HG03108 (cell line): ENCODE measurements at regions not wholly inside any gene's neighbourhood (a gene's known extent, or its start where the extent isn't known, plus 50 kb on each side); places are given as distances from the start of the nearest gene placed in this dataset.
"Not testable (repeated sequence)": the region's sequence is repeated elsewhere in the genome, so short reads cannot be mapped to it uniquely, and the experiment has no call there.

Source experiments
- ATAC-seq: cut with Tn5 transposase; IDR thresholded peaks from one replicate; pipeline ENCODE4 v1.9.1; 2021; ENCODE audit warnings: moderate library complexity; ENCODE audit not compliant: unreplicated experiment

DNA sequence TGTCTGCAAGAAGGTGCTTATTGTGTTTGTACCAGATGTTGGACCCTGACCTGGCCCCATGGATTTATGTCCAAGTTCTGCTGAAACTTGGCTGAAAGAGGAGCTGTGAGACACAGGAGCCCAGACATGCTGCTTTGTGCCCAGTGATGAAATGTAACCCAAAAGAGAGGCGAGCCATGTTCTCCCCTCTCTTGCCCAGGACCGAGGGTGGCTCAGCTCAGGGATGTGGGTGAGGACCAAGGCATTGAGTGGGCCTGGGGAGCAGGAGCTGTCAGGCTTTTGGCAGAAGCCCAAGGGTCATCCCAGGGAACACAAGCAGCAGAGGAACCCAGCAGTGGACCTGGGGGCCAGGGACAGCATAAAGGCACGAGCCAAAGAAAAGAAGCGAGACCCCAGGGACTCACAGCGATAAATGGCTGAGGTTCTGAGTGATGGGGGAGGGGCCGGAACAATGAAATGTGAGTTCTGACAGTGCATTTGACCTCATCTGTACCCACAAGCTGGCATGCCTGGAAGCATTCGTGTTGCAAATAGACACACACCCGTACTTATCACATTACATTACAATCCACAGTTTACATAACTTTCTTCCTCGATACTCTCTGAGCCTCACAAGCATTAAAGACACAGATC is 363.4 kb upstream of the JARID2 start:
- no peak for ATAC-seq

DNA sequence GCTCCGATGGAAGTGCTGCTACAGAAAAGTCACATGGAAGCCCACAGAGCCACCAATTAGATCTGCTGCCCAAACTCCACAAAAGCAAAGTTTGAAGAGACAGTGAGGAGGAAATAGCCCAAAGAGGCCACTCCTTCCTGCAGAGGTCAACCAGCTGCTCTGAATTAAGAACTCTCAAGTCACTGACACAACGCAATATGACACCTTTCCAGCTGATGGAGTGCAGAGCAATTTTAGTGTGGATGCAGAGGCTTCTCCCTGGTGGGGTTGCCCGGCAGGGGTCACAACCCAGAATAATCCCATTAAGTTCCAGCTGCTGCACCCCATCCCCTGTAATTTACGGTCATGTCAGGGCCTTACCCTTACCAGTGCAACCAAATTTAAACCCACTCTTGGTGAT is 361.9 kb upstream of the JARID2 start:
- no peak for ATAC-seq

DNA sequence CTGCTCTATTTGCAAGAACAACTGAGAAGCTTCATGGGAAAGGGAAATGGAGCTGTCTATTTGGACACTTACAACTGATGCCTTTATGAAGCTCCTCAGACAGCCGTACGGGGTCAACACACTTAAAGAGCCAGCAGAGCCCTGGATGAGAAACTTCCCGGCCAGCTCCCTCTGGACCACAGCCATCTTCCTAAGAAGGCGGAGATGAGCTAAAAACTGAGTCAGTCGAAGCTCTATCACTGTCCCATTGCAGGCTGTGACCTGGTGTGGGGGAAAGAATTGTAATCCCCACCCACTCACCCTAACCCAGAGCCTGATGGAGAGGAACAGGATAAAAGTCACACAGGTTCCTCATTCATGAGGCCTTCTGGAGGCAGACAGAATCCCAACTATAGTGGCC is 360.4 kb upstream of the JARID2 start:
- no peak for ATAC-seq

DNA sequence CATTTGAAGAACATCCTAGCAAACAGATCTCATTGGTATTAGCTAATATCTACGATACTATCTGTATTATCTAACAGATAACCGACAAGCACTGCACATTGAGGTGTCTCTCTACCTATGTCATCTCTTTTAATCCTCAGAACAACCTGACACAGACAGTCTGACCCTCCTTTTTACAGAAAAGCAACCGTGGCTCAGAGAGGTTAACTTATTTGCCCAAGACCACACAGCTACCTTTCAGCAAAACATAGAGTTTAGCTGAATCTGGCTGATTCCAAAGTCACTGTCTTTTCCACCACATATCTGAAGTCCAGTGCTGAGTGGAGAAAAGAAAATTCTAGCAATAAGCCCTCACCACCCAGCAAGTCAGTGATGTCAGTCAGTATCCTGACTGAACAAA is 358.7 kb upstream of the JARID2 start:
- ATAC-seq, result no peak

DNA sequence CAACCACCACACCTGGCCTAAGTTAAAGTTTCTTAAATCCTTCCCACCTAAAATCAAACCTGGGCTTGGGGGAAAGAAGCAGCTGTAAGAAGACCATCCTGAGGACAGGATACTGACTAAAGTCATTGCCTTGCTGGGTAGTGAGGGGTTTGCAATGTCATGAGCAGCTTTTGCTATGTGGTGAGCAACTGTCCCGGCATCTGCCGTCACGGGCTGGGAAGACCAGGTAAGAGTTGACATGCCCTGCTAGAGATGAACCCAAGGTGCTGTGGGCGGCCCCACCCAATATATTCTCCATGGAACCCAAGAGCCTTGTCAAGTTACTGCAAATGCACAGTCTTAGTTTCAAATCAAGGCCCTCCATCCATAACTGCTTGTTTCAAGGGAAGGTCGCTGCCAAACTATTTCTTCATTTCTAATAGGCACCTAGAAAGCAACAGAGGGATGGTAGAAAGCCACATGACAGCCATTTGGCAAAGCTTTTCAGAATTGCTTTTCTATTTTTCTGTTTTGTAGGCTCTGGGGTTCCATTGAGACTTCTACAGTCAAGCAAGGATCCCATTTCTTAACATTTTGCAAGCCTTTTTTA is 357.8 kb upstream of the JARID2 start:
- no peak for ATAC-seq

DNA sequence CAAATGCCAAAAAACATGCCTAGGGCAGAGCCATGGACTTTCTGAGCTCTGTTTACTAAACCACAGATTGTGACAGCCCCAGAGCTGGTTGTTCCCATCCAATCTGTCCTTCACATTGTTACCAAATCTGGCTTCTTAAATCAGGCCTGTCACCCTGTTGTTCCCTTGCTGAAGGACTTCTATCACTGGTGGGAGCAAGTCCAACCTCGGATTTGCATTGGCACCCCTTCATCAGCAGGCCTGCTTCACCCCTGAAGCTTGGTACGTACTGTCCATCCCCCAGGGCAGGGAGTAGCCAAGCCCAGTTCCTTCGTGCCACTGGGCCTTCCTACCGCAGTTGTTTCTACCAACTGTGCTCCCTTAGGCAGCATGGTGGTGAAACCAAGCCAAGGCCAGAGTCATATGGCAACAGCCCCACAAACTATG is 357.3 kb upstream of the JARID2 start:
- no peak for ATAC-seq

DNA sequence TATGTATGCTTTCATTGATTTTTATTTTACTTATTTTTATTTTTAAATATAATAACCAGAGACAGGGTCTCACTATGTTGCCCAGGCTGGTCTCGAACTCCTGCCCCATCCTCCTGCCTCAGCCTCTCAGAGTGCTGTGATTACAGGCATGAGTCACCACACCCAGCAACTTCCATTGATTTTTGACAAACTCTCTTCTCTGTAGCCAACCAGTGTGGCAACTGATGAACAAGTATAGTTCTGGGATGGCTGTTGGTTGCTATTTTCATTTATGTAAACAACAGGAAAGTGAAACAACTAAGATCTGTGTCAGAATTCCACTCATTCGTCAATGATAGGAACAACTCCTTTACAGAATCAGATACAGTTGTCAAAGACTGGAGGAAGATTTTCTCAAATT is 356.7 kb upstream of the JARID2 start:
- no peak for ATAC-seq

DNA sequence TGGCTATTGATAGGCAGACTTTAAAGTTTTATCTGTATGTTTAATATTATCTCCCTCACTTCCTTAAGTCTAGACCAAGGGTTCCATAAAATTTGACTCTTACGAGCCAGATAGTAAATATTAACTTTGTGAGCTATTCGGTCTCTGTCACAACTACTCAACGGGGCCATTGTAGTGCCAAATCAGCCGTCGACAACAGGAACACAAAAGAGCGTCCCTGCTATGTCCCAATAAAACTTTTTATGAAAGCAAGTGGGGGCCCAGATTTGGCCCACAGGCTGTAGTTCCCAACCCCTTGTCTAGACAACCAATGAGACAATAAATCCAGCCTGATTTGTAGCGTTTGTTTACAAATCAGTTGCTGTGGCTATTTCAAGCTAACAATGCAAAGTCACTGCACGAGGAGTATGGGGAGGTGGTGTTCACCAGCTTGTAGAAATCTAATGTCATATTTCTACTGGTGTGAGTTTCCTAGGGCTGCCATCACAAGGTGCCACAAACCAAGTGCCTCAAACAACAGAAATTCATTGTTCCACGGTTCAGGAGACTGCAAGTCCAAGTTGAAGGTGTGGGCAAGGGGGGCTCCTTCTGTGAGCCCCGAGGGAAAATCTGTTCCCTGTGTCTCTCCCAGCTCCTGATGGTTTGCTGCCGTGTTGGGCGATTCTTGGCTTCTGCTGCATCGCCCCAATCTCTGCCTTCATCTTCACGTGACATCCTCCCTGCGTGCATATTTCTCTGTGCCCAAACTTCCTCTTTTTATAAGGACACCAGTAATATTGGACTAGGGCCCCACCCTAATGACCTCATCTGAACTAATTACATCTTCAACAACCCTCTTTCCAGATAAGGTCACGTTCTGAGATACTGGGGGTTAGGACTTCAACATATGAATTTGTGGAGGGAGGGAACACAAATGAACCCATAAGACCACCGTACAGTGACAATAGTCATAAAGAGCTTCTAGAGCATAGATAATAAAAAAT is 356.0 kb upstream of the JARID2 start:
- no peak for ATAC-seq

DNA sequence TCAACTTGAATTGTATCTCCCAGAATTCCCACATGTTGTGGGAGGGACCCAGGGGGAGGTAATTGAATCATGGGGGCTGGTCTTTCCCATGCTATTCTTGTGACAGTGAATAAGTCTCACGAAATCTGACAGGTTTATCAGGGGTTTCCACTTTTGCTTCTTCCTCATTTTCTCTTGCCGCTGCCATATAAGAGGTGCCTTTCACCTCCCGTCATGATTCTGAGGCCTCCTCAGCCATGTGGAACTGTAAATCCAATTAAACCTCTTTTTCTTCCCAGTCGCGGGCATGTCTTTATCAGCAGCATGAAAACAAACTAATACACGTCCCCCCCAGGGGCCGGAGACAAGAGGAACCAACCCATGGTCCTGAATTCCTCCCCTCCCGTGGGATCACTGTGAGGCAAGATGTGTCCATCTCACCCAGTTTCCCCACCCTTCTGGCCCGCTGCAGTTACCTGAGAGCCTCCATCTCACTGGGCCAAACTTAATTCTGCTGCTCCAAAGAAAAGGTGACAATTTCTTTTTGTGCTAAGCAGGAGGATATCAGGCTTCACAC is 354.0 kb upstream of the JARID2 start:
- ATAC-seq, result not testable (repeated sequence)

DNA sequence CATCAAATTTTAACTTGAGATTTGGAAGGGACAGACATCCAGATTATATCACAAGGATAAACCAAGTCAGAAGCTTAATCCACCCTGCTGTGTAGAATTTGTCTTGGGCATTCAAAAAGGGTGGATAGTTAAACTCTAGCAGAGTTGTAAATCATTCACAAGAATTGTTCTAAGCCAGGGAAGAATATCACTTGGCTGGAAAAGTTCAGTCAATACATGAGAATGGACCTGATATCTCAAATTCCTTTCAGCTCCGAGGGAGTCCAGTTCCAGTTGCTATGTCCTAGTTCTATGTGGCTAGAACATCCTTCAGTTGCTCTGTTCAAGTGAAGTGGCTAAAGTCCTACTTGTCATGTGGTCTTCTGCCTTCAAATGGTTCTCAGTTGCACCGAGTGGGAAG is 351.8 kb upstream of the JARID2 start:
- no peak for ATAC-seq

DNA sequence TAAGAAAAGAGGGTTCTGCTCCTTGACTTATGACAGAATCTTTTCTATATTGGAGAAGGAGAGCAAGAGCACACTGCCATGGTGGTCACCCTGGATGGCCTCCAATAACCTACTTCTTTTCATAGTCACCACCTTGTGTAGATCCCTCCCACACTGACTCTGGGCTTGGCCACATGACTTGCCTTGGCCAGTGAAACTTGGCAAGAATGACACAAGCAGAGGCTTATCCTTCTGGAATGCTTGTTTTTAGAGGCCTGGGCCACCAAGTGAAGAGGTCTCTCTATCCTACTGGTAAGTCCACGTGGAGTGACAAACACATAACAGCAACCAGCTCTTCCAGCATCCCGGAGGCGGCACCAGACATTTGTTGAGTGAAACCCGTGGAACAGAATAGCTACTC is 349.4 kb upstream of the JARID2 start:
- no peak for ATAC-seq

DNA sequence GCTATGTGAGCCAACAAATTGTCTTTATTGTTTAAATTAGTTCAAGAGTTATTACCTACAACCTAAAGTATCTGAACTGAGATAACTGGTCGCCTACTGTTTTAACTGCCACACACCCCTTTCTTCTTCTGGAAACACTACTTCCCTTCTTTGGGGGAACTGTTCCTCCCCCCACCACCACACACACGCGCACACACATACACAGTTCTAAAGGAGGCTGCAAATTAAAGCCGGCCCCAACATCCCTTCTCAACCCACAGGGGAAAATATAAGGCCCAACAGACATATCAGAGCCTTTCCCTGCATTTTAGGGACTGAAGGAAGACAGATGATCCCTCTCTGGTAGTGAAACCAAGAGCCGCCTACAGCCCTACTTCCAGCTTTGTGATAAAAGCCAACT is 348.0 kb upstream of the JARID2 start:
- ATAC-seq, result no peak

DNA sequence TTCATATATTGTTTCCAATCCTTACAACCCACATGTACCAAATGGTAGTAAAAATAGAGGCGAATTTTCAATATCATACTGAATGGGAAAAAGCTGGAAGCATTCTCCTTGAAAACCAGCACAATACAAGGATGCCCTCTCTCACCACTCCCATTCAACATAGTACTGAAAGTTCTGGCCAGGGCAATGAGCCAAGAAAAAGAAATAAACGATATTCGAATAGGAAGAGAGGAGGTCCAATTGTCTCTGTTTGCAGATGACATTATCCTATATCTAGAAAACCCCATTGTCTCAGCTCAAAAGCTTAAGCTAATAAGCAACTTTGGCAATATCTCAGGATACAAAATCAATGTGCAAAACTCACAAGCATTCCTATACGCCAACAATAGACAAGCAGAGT is 346.4 kb upstream of the JARID2 start:
- ATAC-seq, result not testable (repeated sequence)

DNA sequence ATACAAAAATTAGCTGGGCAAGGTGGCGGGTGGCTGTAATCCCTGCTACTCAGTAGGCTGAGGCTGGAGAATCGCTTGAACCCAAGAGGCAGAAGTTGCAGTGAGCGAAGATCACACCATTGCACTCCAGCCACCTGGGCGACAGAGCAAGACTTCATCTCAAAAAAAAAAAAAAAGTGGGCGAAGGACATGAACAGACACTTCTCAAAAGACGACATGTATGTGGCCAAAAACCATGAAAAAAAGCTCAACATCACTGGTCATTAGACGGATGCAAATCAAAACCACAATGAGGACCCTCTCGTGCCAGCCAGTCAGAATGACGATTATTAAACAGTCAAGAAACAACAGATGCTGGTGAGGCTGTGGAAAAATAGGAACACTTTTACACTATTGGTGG is 344.9 kb upstream of the JARID2 start:
- ATAC-seq, result no peak

DNA sequence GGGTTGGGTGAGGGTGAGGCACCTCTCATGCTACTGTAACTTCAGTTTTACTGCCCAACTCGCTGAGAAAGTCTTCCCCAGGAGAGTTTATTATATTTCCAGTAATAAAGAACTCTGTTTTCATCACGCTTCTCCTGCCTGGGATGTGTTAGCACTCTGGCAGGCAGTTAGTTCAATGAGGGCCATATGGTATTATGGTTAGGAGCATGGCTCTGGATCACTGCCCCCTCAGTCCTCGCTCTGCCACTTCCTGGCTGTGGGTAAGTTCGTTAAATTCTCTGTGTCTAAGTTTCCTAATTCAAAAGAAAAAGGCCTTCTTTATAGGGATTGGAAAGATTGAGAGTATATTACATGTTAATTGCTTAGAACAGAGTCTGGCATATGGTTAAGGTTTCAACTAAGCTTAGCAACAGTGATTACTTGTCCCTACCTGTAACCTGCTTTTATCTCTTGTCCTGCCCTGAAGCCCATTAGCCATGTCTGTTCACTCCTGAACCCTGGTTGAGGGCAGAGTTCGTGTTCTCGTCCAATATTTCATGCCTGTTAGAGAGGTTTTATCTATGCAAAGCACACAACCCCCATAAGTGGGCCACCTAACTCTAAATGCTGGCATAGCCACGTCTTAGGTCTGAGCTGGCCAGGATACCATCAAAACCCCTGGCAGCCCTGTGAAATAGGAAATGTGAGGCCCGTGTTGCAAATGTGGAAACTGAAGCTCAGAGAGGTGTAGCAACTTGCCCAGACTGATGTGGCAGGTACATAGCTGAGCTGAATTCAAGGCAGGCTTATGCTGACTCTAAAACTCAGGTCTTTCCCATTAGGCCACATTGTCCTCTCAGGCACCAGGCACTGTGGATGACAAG is 342.5 kb upstream of the JARID2 start:
- no peak for ATAC-seq

DNA sequence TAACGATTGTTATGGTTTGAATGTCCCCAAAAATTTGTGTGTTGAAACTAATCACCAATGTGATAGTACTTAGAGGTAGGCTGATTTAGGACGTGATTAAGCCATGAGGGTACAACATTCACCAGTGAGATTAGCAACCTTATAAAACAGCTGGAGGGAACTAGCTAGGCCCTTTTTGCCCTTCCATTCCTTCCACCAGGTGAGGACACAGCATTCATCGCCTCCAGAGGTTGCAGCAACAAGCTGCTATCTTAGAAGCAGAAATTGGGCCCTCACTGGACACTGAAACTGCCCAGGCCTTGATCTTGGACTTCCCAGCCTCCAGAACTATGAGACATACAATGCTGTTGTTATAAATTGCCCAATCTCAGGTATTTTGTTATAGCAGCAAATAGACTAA is 340.7 kb upstream of the JARID2 start:
- ATAC-seq, result no peak

DNA sequence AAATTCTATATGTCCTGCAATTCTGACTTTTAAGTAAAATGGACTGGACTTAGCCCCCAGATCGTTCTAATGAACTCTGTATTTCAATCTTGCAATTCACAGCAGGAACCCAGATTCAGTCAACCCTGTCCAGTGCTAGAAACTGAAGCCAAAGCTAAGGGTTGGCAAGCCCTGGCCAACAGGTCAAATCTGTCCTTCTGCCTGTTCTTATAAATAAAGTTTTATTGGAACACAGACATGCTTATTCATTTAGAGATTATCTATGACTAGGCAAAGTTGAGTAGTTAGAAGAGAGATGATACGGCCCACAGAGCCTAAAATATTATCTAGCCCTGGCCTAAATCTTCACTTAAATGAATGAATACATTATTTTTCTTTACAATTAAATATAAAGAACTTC is 339.2 kb upstream of the JARID2 start:
- no peak for ATAC-seq

DNA sequence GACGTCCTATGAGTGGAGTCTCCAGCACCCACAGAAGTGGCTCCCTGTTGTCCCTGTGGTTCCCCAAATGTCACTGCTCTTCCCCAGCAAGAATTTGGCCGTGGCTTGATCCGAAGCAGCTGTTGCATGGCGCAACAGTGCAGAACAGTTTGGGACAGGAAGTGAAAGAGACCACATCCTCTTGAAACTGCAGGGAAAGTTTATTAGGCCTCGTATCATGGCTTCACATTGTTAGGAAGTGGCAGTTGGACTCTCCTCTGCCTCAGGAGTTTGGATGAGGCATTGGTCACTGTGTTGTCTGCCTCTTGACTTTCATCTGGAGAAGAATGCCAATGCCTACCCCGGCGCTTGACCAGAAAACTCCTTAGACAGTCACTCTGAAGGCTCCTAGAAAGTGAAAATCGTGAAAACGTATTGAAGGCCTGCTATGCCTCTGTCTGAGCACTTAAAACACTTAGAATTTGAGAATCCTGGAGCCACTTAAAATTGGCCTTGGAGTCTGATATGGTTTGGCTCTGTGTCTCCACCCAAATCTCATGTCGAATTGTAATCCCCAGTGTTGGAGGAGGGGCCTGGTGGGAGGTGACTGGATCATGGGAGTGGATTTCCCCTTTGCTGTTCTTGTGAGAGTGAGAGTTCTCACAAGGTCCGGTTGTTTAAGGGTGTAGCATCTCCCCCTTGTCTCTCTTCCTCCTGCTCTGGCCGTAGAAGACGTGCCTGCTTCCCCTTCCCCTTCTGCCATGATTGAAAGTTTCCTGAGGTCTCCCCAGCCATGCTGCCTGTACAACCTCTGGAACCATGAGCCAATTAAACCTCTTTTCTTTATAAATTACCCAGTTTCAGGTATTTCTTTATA is 334.9 kb upstream of the JARID2 start:
- peak; percentile 83 for ATAC-seq

DNA sequence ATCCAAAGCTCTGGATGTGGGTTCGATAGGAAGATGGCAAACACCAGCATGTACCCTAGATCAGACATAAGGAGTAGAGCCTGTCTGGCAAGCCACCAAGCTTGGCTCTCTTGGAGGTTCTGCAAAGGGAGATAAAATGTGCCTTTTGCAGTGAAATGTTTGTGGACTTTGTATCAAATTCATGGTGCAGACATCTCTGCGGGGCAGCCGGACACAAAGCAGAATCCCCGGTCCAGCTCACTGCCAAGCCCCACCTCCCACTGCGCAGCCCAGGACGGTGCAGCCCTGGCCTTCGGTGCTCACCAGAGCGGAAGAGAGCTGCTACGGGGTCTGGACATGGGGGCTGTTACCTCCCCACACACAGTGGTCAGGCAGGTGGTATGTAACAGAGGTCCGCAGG is 333.6 kb upstream of the JARID2 start:
- no peak for ATAC-seq

DNA sequence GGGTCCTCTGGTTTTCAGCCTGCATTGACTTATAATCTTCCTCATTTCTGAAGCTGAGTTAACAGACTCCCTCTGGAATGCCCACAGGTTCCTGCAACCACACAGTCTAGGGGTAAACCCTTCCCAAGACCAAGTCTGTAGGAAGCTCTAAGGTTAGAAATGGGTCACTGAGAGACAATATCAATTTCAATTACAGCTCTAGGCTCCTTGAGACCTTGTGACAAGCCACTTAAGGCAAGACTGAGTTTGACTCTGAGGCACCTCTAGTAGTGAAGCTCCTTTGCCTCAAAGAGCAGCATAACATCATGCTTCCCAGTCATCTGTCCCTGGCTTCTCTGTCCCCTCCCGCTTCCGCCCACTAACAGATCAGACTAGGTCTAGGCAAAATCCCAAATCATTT is 333.2 kb upstream of the JARID2 start:
- no peak for ATAC-seq
